GM18868 (cell line): ENCODE measurements at regions not wholly inside any gene's neighbourhood (a gene's known extent, or its start where the extent isn't known, plus 50 kb on each side); places are given as distances from the start of the nearest gene placed in this dataset.

ENCODE experiments used
- ATAC-seq: cut with Tn5 transposase; IDR thresholded peaks from one replicate; pipeline ENCODE4 v1.9.1; 2021; ENCODE audit warnings: mild to moderate bottlenecking, moderate library complexity; ENCODE audit not compliant: unreplicated experiment

DNA sequence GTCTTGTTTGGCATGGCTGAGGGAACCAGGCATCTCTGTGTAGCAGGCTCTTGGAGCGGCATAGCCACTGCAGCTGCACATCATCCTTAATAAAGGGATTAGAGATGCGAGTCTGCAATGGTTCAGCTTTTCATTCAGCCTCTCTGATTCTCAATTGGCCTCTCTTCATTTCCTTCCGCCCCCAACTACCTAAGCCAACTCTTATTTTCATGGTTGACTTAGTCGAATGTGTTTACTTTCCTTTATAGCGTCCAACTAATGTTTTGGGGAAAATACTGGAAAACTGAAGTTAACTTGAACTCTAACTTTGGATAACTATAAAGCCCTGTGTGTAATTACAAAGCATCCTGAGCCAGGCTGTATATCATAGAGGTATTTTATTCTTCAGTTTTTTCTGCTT lies 202.2 kb upstream of the KIAA1217 start:
- ATAC-seq, result no peak

DNA sequence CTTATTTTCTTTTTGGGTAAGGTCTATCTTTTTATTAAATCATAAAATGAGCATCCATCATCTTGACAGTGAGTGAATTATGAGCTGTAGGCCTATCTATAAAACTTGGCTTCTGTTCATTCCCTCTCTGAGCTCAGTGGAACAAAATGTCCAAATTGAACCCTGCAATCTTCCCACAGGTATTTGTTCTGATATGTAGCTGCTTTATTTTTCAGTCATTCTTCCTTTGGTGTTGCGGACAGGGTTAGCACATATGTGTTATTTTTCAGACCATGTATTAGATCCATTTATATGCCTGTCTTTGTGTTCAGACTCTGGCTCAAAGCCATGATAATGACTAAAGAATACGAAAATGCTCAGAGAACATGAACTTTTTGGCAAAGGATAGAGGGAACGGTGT lies 201.6 kb upstream of the KIAA1217 start:
- no peak for ATAC-seq

GRCh38 chr10:24008164-24009091 lies 200.5 kb upstream of the KIAA1217 start:
- ATAC-seq, result no peak

DNA sequence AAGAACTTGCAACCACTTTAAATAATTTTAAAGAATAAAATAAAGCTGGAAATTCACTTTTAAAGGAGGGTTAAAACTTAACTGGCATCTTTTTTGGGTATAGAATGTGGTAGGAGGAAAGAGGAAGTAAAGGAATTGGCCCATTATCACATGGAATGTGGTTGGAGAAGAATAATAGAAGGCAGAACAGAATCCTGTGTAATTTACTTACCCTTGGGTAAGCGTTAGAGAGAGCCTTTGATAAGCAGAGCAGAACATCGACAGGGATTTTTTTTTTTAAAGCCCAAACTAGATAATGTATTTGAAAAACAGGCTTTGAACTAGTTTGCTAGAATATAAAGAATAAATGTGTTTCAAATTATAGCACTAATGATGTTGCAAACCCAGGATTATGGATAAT lies 199.8 kb upstream of the KIAA1217 start:
- no peak for ATAC-seq

DNA sequence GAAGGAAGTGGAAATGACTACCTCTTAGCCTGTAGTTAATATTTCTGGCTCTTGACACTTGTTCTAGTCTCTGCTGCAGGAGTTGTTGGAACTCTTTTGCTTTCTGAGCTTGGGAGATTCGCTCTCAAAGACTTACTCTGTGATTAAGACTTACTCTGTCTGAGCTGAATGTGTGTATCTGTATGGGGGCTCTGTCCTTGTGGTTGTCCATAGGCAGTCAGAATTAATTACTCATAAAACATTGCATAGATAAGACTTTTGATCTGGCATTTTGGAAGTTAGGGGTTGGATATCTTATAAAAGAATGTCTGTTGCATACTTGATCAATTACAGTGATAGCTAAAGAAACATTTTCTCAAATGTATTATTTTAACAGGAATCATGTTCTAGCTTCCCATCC lies 199.2 kb upstream of the KIAA1217 start:
- no peak for ATAC-seq

- no peak for ATAC-seq
Measured at GRCh38 chr10:24010436-24010970, 198.4 kb upstream of the KIAA1217 start.

GRCh38 chr10:24012249-24012803 lies 196.6 kb upstream of the KIAA1217 start:
- ATAC-seq, result peak; percentile 87

GRCh38 chr10:24027107-24027506 lies 181.8 kb upstream of the KIAA1217 start:
- no peak for ATAC-seq

DNA sequence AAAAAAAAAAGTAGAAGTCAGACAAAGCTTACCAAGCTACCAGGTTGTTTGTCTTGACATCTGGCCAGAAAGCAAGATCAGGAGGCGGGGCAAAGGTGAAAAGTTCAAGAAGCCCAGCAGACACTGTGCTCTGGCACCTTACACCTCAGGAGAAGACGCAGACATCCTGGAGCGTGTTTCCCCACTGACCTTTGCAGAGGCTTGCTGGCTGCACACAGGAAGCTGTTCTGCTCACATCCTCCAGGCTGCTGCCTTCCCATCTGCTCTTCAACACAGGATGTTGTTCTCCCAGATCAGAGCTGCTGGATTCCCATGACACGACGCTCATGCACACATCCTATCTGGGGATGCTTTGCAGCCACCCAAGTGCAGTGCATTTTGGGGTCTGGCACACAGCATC lies 174.4 kb upstream of the KIAA1217 start:
- no peak for ATAC-seq

GRCh38 chr10:24035761-24036160 lies 173.2 kb upstream of the KIAA1217 start:
- ATAC-seq, result no peak

DNA sequence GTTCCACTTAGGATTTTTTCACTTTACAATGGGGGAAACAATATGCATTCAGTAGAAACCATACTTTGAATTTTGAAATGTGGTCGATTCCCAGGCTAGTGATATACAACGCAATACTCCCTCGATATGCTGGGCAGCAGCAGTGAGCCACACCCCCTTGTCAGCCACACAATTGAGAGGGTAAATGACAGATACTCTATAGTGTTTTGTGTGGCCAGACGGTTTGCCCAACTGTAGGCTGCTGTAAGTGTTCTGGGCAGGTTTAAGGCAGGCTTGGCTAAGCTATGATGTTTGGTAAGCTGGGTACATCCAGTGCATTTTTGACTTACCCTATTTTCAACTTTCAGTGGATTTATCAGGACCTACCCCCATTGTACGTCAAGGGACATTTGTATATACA lies 169.6 kb upstream of the KIAA1217 start:
- ATAC-seq, result no peak

DNA sequence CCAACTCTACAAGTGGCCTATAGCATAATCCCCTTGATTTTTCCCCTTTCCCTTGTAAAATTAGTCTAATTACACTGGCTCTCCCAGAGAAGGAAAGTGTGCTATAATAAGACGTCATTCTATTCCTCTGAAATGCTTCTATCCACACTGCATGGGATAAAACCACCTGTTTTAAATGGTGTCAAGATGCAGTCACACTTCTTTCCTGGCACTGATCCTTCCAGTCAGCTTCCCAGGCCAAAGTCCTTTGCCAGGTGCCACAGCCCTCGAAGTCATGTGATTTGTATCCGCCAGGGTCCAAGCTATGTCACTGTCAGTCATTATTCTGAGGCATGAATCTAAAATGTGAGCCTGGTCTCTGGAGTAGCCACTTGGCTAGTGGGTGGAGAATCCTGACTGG lies 169.0 kb upstream of the KIAA1217 start:
- ATAC-seq, result no peak

GRCh38 chr10:24041034-24041433 lies 167.9 kb upstream of the KIAA1217 start:
- ATAC-seq, result no peak

GRCh38 chr10:24041834-24042233 lies 167.1 kb upstream of the KIAA1217 start:
- no peak for ATAC-seq

DNA sequence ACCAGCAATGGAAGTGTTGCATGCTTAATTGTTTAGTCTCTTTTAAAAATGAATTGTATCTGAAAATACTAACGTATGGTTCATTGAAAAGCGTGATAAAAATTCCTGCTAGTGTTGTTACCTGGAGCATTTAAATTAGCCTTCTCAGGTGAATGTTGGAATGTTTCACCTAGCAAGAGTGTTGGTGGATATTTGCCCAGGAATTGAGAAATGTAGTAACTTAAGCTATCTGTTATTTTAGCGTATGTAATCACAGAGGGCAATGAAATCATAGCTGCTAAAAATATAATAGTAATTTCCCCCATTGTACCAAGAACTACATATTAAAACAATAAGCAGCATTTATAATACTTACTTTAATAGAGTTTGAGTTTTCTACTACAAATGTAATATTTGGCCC lies 166.1 kb upstream of the KIAA1217 start:
- no peak for ATAC-seq

DNA sequence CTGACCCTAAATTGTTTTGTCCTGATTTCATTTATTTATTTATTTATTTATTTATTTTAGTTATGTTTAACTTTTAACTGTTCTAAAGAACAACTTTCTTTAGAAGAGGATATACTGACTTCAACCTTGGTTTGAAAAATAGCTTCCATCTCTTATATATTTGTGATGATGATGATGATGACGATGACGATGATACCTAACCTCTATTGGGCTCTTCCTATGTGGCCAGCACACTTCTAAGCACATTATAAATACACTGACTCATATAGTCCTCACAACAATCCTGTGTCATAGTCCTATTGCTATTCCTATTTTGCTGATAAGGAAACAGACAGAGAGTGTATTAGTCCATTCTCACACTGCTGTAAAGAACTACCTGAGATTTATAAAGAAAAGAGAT lies 162.9 kb upstream of the KIAA1217 start:
- no peak for ATAC-seq

DNA sequence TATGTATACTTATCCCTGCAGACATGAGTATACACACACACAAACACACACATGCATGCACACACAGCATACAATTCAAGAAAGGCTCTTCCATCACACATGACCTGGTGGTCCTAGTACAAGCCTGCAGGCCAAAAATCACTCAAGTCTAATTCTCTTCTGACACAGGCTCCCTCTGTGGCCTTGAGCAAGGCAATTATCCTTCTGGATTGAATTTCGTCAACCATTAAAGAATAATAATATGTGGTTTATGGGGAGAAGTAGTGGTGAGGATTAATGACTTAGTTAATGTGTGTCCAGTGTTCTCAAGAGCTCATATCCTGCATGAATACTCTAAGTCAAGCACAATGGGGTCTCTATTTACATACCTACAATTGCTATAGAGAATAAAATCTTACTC lies 161.8 kb upstream of the KIAA1217 start:
- ATAC-seq, result no peak

DNA sequence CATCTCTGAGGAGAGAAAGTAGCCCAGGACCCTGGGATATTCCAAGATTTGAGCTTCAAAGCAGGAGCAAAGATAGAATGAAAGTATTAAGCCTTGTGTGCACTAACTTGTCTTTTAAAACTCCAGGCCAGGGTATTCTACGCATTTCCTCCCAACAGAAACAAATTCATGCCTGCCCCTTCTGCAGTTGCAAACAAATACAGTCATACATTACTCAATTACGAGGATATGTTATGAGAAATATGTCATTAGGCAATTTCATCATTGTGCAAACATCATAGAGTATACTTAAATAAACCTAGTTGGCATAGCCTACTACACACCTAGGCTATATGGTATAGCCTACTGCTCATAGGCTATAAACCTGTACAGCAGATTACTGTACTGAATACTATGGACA lies 154.5 kb upstream of the KIAA1217 start:
- no peak for ATAC-seq

- no peak for ATAC-seq
Measured at GRCh38 chr10:24080207-24080606, 128.7 kb upstream of the KIAA1217 start.

GRCh38 chr10:24086296-24087086 lies 122.4 kb upstream of the KIAA1217 start:
- ATAC-seq, result no peak

- no peak for ATAC-seq
Measured at GRCh38 chr10:24091256-24091655, 117.7 kb upstream of the KIAA1217 start.
